ENCODE measurements at regions not wholly inside any gene's neighbourhood (a gene's known extent, or its start where the extent isn't known, plus 50 kb on each side); places are given as distances from the start of the nearest gene placed in this dataset.

DNA sequence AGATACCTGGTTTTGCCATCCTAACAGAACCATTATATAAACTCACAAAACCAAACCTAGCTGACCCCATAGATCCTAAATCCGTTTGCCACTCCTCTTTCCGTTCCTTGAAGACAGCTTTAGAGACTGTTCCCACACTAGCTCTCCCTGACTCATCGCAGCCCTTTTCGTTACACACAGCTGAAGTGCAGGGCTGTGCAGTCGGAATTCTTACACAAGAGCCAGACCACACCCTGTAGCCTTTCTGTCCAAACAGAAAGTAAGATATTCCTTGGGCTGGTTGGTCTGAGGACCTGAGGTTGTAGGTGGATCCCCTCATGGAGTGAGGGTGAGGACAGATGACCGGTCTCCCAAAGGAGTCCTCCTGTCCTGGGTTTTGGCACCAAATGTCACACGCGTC, 56.7 kb upstream of the NAA35 start:
- no peak for DNase-seq

DNA sequence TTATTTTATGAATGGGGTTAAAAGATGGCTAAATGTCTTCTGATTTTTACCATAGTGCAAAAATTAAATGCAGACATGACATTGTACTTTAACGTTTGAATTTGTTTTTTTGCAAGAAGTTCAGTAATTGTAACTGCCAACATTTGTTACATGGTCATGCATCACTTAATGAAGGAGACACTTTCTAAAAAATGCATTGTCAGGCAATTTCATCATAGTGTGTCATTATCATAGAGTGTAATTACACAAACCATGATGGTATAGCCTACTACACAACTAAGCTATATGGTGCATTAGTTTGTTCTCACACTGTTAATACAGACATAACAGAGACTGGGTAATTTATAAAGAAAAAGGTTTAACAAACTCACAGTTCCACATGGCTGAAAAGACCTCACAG, 50.0 kb upstream of the NAA35 start:
- no peak for DNase-seq

Measured in kidney glomerular epithelial cell (primary cell).